H1 (cell line): ENCODE measurements at regions not wholly inside any gene's neighbourhood (a gene's known extent, or its start where the extent isn't known, plus 50 kb on each side); places are given as distances from the start of the nearest gene placed in this dataset.

Source experiments
- CTCF ChIA-PET: fragments of 300-600 bp; sonication (Branson Sonifier 250); formaldehyde crosslinking; loops from one replicate; lab custom pipeline; 2021; ENCODE audit not compliant: partially characterized antibody; lab: Charles Lee
- POLR2A ChIA-PET: fragments of 300-600 bp; sonication (Branson Sonifier 250); formaldehyde crosslinking; loops from one replicate; lab custom pipeline; 2021; ENCODE audit warnings: inconsistent platforms; ENCODE audit not compliant: partially characterized antibody; lab: Charles Lee
- DNase-seq, 2 experiments: peaks; one replicate each; pipeline versions ENCODE4 v3.0.0 to v3.0.0-alpha.2; 2010 to 2022; ENCODE audit warnings: low spot score in 2 of 2, low read depth in 1 of 2, mixed read lengths in 1 of 2
- FAIRE-seq: peaks from 2 replicates; lab custom pipeline; 2011; peaks lifted over from hg19 to GRCh38; lab: Jason Lieb, UNC
- H2AFZ ChIP-seq: 2 replicates; pipeline ENCODE4 v1.8.1; 2012; ENCODE audit warnings: low read length, inconsistent platforms
- H2AK5ac ChIP-seq: 2 replicates; pipeline ENCODE4 v1.6.1; 2013; ENCODE audit warnings: low read depth, low read length
- H2BK120ac ChIP-seq: replicated peaks from 2 replicates; pipeline ENCODE3; 2013; ENCODE audit warnings: low read depth, low read length, inconsistent platforms
- H2BK12ac ChIP-seq: 2 replicates; pipeline ENCODE4 v1.6.1; 2013; ENCODE audit warnings: low read depth, low read length
- H2BK15ac ChIP-seq: 2 replicates; pipeline ENCODE4 v1.6.1; 2013; ENCODE audit warnings: low read length
- H2BK20ac ChIP-seq: 2 replicates; pipeline ENCODE4 v1.6.1; 2013; ENCODE audit warnings: low read length
- H2BK5ac ChIP-seq: 2 replicates; pipeline ENCODE4 v1.6.1; 2013; ENCODE audit warnings: low read depth, low read length
- H3K14ac ChIP-seq: 2 replicates; pipeline ENCODE4 v1.6.1; 2013; ENCODE audit warnings: inconsistent platforms; ENCODE audit not compliant: insufficient read length
- H3K18ac ChIP-seq: 2 replicates; pipeline ENCODE4 v1.6.1; 2013; ENCODE audit warnings: low read length; ENCODE audit errors: extremely low read depth
- H3K23ac ChIP-seq: 2 replicates; pipeline ENCODE4 v1.6.1; 2013; ENCODE audit warnings: inconsistent platforms; ENCODE audit not compliant: insufficient read length
- H3K23me2 ChIP-seq: 2 replicates; pipeline ENCODE4 v1.6.1; 2013; ENCODE audit warnings: low read depth, low read length
- H3K27ac ChIP-seq: 2 replicates; pipeline ENCODE4 v1.6.1; 2011; ENCODE audit warnings: low read depth, low read length, inconsistent platforms
- H3K27me3 ChIP-seq, 4 experiments: replicated peaks in 1 of 4; 1 replicate in 1 of 4; 2 replicates in 3 of 4; pipeline versions ENCODE4 v1.6.1 to v1.8.1; 2011 to 2013; ENCODE audit warnings: low read length in 3 of 4, mild to moderate bottlenecking in 3 of 4, inconsistent platforms in 2 of 4, mixed read lengths in 2 of 4, moderate library complexity in 1 of 4; ENCODE audit not compliant: control insufficient read depth in 3 of 4, insufficient read depth in 3 of 4; ENCODE audit errors: extremely low read depth in 1 of 4
- H3K36me3 ChIP-seq, 4 experiments: 2 replicates each; pipeline versions ENCODE4 v1.6.1 to v1.8.1; 2011 to 2013; ENCODE audit warnings: mild to moderate bottlenecking in 4 of 4, low read length in 3 of 4, moderate library complexity in 2 of 4, control low read depth in 1 of 4, inconsistent platforms in 1 of 4; ENCODE audit not compliant: insufficient read depth in 4 of 4, control insufficient read depth in 2 of 4
- H3K4ac ChIP-seq: replicated peaks from 2 replicates; pipeline ENCODE3; 2013; ENCODE audit warnings: low read length, low read depth, mixed read lengths, inconsistent platforms; ENCODE audit not compliant: insufficient read length
- H3K4me1 ChIP-seq, 4 experiments: replicated peaks in 1 of 4; 1 replicate in 1 of 4; 2 replicates in 3 of 4; pipeline versions ENCODE4 v1.6.1 to v1.8.1; 2011 to 2013; ENCODE audit warnings: low read length in 3 of 4, inconsistent platforms in 2 of 4, mixed read lengths in 1 of 4; ENCODE audit not compliant: insufficient read depth in 4 of 4, control insufficient read depth in 3 of 4
- H3K4me2 ChIP-seq, 2 experiments: 2 replicates each; pipeline versions ENCODE4 v1.6.1 to v1.8.1; 2011 to 2013; ENCODE audit warnings: low read depth in 2 of 2, low read length in 2 of 2, control low read depth in 1 of 2, inconsistent platforms in 1 of 2, mild to moderate bottlenecking in 1 of 2; ENCODE audit not compliant: insufficient read depth in 1 of 2
- H3K4me3 ChIP-seq, 4 experiments: fragments of 200-600, 300-600 bp in 1 of 4; sonication (generic), shearing (Covaris generic), sonication (Bioruptor Twin) in 1 of 4; 2 replicates each; pipeline versions ENCODE4 v1.5.1 to v1.8.1; 2011 to 2016; ENCODE audit warnings: low read length in 4 of 4, low read depth in 3 of 4, control low read depth in 2 of 4, inconsistent platforms in 2 of 4, mild to moderate bottlenecking in 2 of 4, mixed read lengths in 1 of 4, moderate library complexity in 1 of 4; ENCODE audit not compliant: insufficient read depth in 2 of 4; ENCODE audit errors: extremely low read depth in 1 of 4
- H3K56ac ChIP-seq: replicated peaks from 2 replicates; pipeline ENCODE3; 2013; ENCODE audit warnings: low read depth, mild to moderate bottlenecking, mixed read lengths, low read length, inconsistent platforms; ENCODE audit not compliant: insufficient read length
- H3K79me1 ChIP-seq: 2 replicates; pipeline ENCODE4 v1.6.1; 2013; ENCODE audit warnings: low read depth, low read length, control low read depth
- H3K79me2 ChIP-seq, 2 experiments: 2 replicates each; pipeline versions ENCODE4 v1.6.1 to v1.8.1; 2012 to 2013; ENCODE audit warnings: low read length in 2 of 2, mild to moderate bottlenecking in 2 of 2, inconsistent platforms in 1 of 2; ENCODE audit not compliant: insufficient read depth in 2 of 2, control insufficient read depth in 1 of 2
- H3K9ac ChIP-seq, 4 experiments: replicated peaks in 1 of 4; 1 replicate in 1 of 4; 2 replicates in 3 of 4; pipeline versions ENCODE4 v1.6.1 to v1.8.1; 2011 to 2013; ENCODE audit warnings: low read depth in 3 of 4, low read length in 3 of 4, control low read depth in 2 of 4, mild to moderate bottlenecking in 2 of 4, moderate library complexity in 2 of 4, inconsistent platforms in 1 of 4; ENCODE audit errors: extremely low read depth in 1 of 4
- H3K9me3 ChIP-seq, 2 experiments: 2 replicates each; pipeline versions ENCODE4 v1.6.1 to v1.8.1; 2012 to 2013; ENCODE audit warnings: mild to moderate bottlenecking in 2 of 2, moderate library complexity in 2 of 2, control low read depth in 1 of 2, inconsistent platforms in 1 of 2, low read depth in 1 of 2, low read length in 1 of 2, mixed read lengths in 1 of 2; ENCODE audit not compliant: insufficient read depth in 2 of 2
- H4K20me1 ChIP-seq, 2 experiments: replicated peaks in 1 of 2; 2 replicates each; pipeline versions ENCODE3 to v1.8.1; 2011 to 2013; ENCODE audit warnings: inconsistent platforms in 2 of 2, low read length in 2 of 2, mild to moderate bottlenecking in 1 of 2; ENCODE audit not compliant: insufficient read depth in 2 of 2, control insufficient read depth in 1 of 2
- H4K5ac ChIP-seq: 2 replicates; pipeline ENCODE4 v1.6.1; 2013; ENCODE audit warnings: low read length, low read depth, mixed read lengths, inconsistent platforms; ENCODE audit not compliant: insufficient read length
- H4K8ac ChIP-seq: 2 replicates; pipeline ENCODE4 v1.8.0; 2013; ENCODE audit warnings: mild to moderate bottlenecking, moderate library complexity, low read length, inconsistent platforms; ENCODE audit not compliant: insufficient read depth; ENCODE audit errors: extremely low read depth
- H4K91ac ChIP-seq: replicated peaks from 2 replicates; pipeline ENCODE3; 2013; ENCODE audit warnings: low read length, mixed read lengths, inconsistent platforms; ENCODE audit not compliant: insufficient read length
- BCL11A ChIP-seq, 2 experiments: IDR thresholded peaks; one replicate each; pipeline ENCODE4 v1.6.1; 2011; ENCODE audit warnings: low read depth in 2 of 2, low read length in 2 of 2, mild to moderate bottlenecking in 2 of 2
- CEBPB ChIP-seq: IDR thresholded peaks from 2 replicates; pipeline ENCODE4 v1.6.1; 2012; ENCODE audit warnings: low read depth, low read length
- EGR1 ChIP-seq: IDR thresholded peaks from 2 replicates; pipeline ENCODE4 v1.6.1; 2011; ENCODE audit warnings: low read depth, low read length, borderline replicate concordance
- EP300 ChIP-seq, 2 experiments: IDR thresholded peaks; 1 replicate in 1 of 2; 2 replicates in 1 of 2; pipeline ENCODE4 v1.6.1; 2011 to 2012; ENCODE audit warnings: low read depth in 2 of 2, low read length in 2 of 2, mild to moderate bottlenecking in 2 of 2, borderline replicate concordance in 1 of 2, inconsistent platforms in 1 of 2, moderate library complexity in 1 of 2
- FOSL1 ChIP-seq: IDR thresholded peaks from 2 replicates; pipeline ENCODE4 v1.6.1; 2011; ENCODE audit warnings: mild to moderate bottlenecking, low read depth, low read length, moderate library complexity; ENCODE audit not compliant: insufficient read depth
- JUN ChIP-seq: IDR thresholded peaks from 2 replicates; pipeline ENCODE4 v1.6.1; 2011; ENCODE audit warnings: low read depth, mild to moderate bottlenecking, improper control_type of control experiment, low read length
- JUND ChIP-seq: IDR thresholded peaks from 2 replicates; pipeline ENCODE4 v1.6.1; 2011; ENCODE audit warnings: mild to moderate bottlenecking, improper control_type of control experiment, low read length
- KDM4A ChIP-seq: IDR thresholded peaks from one replicate; pipeline ENCODE4 v1.7.1; 2012; ENCODE audit warnings: low read depth, mild to moderate bottlenecking, moderate library complexity, low read length, inconsistent platforms; ENCODE audit not compliant: severe bottlenecking
- PHF8 ChIP-seq: fragments of 200-600 bp; sonication (generic); conservative IDR thresholded peaks from 2 replicates; pipeline ENCODE4 v1.7.1; 2012; ENCODE audit warnings: low read depth, mild to moderate bottlenecking, inconsistent platforms, low read length, moderate library complexity
- SIX5 ChIP-seq: IDR thresholded peaks from 2 replicates; pipeline ENCODE4 v1.6.1; 2011; ENCODE audit warnings: mild to moderate bottlenecking, low read depth, low read length
- TAF1 ChIP-seq: IDR thresholded peaks from 2 replicates; pipeline ENCODE4 v1.6.1; 2011; ENCODE audit warnings: mild to moderate bottlenecking, low read depth, low read length
- TEAD4 ChIP-seq: IDR thresholded peaks from 2 replicates; pipeline ENCODE4 v1.6.1; 2012; ENCODE audit warnings: low read depth, low read length, inconsistent platforms, mixed read lengths
- ZNF274 ChIP-seq: IDR thresholded peaks from 2 replicates; pipeline ENCODE4 v1.7.0; 2012; ENCODE audit warnings: low read length, borderline replicate concordance; ENCODE audit errors: extremely low read depth
- WGBS, 2 experiments: shearing (Covaris generic) in 1 of 2; methylation state at CpG; one replicate each; pipeline versions ENCODE4 v1.1.6 to v1.1.7; 2013 to 2015; ENCODE audit warnings: low lambda C conversion rate in 2 of 2, mixed read lengths in 2 of 2, inconsistent platforms in 1 of 2, low coverage in 1 of 2, missing lambda C conversion rate in 1 of 2; ENCODE audit not compliant: insufficient replicate concordance in 2 of 2, insufficient coverage in 1 of 2, insufficient read length in 1 of 2; ENCODE audit errors: extremely low coverage in 1 of 2, missing lambda C conversion rate in 1 of 2; 5-methylcytosine and 5-hydroxymethylcytosine counted together

DNA sequence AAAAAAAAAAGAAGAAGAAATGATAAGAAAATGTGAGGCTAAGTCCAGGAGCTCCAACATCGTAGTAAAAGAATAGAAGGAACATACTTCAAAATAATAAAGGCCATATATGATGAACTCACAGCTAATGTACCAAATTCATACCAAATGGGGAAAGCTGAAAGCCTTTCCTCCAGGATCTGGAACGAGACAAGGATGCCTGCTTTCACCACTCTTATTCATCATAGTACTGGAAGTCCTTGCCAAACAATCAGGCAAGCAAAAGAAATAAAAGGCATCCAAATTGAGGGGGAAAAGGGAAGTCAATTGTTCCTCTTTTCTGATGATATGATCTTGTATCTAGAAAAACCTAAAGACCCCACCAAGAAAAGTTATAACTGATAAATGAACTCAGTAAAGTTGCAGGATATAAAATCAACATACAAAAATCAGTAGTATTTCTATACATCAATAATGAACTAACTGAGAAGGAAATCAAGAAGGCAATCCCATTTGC, 170.6 kb downstream of the METTL4 start:
- Histone ChIP-seq H3K23me2 (no peaks in the 10 kb centered on the region), H2AFZ (no peak overlapping the region), H2BK15ac (no peak overlapping the region), H3K56ac (no peak overlapping the region), H4K8ac (no peak overlapping the region), H3K27me3 (no peaks in the 10 kb centered on the region), H3K18ac (no peak overlapping the region), H3K9me3 (no peaks in the 10 kb centered on the region), H3K4me3 (no peak overlapping the region), H3K4ac (no peak overlapping the region), H3K27ac (no peak overlapping the region), H3K14ac (no peak overlapping the region), H2BK5ac (no peak overlapping the region), H3K36me3 (no peaks in the 10 kb centered on the region), H3K9ac (no peak overlapping the region), H3K4me1 (no peaks in the 10 kb centered on the region), H4K20me1 (no peaks in the 10 kb centered on the region), H2AK5ac (no peak overlapping the region), H3K79me2 (no peaks in the 10 kb centered on the region), H3K4me2 (no peak overlapping the region), H3K79me1 (no peaks in the 10 kb centered on the region), H2BK120ac (no peak overlapping the region), H4K91ac (no peak overlapping the region), H2BK12ac (no peak overlapping the region), H2BK20ac (no peak overlapping the region), H3K23ac (no peak overlapping the region), H4K5ac (no peak overlapping the region)
- ChIA-PET POLR2A (no interaction called here), CTCF (no interaction called here)
- 89% methylated on average over 2 of the region's 2 CpGs; no CpG with 5 or more reads in 1 of the 2 experiments for WGBS, 2 experiments
- TF ChIP-seq BCL11A (IDR thresholded peaks at IDR 0.05; ENCODE audit: low read depth in 2 of 2, low read length in 2 of 2), result no peak
- TF ChIP-seq TAF1, result no peak
- TF ChIP-seq ZNF274, result no peak
- no peak for TF ChIP-seq CEBPB
- no peak for TF ChIP-seq EP300 (IDR thresholded peaks at IDR 0.05; ENCODE audit: borderline replicate concordance in 1 of 2, low read depth in 2 of 2, low read length in 2 of 2)
- TF ChIP-seq EGR1, result no peak
- TF ChIP-seq FOSL1, result no peak
- no peak for TF ChIP-seq JUN
- no peak for TF ChIP-seq SIX5
- no peak for TF ChIP-seq PHF8
- no peak for TF ChIP-seq TEAD4
- TF ChIP-seq JUND, result no peak
- no peak for TF ChIP-seq KDM4A
- FAIRE-seq (no peak), DNase-seq (no peak)
